NCI-H2107 treated with DMSO at 0.1 percent for 48 hours (cell line): ENCODE measurements at regions not wholly inside any gene's neighbourhood (a gene's known extent, or its start where the extent isn't known, plus 50 kb on each side); places are given as distances from the start of the nearest gene placed in this dataset.

Experiments
- DNase-seq: peaks from one replicate; lab custom pipeline; 2025; ENCODE audit not compliant: unreplicated experiment; lab: John Stamatoyannopoulos, UW

DNA sequence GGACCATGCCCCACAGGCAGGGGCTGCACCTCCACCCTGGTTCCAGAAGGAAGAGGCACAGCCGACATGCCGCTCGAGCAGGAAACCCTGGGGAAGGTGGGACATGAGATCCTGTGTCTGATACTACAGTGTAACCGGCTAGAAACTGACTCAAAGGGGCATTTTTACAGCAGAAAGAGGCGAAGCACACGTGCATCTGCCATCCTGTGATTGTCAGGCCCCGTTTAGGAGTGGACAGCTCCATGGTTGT lies 62.7 kb downstream of the SIK1 start:
- DNase-seq = no peak

DNA sequence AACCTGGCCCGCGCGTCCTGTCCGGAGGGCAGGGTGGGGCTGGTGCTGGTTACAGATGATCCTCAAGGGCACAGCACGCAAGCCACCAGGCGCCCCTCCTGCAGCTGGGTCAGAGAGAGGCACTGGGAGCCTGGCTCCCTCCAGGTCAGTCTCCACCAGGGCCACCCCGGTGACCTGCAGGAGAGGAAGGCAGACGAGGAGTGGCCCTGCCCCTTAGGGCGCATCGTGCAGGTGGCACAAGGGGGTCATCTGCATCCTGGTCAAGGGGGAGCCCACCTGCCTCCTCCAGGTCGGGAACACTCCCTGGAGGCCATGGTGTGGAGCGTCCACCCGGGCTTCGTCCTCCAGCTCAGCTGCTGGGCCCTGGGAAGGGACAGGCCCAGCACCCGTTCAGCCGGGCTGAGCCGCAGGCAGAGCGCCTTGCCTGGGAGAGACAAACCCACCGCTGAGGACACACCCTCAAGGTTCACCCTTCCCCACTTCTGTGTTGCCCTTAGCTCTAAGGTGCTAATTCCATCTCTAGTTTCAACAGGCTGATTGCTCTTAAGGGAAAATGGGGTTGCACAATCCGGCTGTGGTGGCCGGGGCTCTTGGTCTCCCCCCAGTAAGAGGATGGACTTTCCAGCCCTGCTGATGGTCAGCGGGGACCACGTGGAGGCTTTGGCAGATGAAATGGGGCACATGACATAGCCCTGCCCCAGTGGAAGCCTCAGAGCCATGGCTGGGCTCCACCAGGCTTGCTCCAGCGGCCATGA lies 63.2 kb downstream of the SIK1 start:
- DNase-seq = no peak

DNA sequence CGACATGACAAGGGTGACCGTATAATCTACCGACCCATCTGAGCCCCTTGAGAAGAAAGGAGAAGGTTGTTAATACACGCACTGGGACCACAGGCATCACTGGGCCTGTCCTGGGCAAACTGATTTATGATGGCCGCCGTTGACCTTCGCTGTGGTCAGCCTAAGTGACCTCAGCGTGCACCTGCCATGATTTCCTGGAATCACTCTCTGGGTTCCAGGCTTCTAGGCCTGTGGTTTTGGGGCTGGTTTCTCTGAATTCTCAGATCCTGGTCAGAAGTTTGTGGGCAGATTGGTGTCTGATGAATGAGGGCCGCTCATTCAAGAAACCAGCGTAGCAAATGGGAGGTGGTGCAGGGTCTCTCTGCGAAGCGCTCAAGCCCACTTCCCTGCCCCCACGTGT lies 64.0 kb downstream of the SIK1 start:
- no peak for DNase-seq

DNA sequence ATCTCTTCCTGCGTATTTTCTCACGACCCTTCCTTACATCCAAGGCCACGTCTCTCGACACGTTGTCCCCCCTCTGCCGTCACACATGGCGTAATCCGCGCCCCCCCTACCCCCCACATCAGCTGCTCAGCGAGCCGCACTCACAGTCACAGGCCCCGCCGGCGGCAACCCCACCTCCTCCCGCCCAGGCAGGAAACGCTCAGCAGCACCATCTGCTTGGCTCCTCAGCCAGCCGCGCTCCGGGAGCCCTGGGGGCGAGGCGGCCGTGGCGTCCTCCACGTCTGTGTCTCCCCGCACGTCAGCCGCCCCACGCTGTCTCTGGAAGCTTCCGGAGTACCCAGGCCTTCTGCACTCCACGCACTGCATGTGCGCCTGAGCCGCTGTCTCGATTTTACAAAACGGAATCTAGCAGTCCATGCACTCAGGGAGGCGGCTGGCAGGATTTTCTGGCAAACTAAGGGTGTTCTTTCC lies 64.6 kb downstream of the SIK1 start:
- no peak for DNase-seq

DNA sequence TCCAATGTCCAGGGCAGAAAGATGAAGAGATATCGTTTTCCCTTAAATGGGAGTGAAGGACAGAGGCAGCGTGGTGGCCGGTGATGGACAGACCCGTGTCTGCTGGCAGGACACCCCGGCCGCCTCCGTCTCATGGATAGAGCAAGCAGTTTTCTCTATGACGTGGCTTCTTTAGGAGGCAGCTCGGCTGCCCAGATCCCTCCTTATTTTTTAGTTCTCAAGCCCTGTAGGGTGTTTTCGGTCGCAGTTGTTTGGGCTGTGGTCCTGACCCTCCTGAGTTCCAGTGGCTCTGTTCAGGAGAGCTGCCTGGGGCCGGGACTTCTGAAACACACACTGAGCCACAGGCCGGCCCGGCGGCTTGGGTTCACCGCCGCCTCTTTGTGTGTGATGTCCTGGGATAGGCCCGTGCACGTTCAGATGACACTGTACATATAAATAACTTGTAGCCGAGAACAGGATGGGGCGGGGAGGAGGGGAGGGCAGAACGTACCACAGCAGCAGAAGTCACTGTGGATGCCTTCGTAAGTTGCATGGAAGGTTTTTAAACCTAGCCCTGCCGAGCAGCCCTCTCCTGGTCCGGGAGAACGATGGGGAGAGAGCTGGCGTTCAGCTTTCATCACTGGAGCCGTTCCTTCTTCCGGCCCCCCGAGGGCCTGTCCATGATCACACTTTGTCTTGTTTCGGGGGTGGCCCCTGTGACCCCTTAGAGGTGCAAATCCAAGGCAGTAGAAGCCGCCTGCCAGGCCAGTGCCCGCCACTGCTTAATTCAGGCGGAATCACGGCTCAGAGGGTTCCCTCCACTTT lies 65.2 kb downstream of the SIK1 start:
- DNase-seq = no peak

DNA sequence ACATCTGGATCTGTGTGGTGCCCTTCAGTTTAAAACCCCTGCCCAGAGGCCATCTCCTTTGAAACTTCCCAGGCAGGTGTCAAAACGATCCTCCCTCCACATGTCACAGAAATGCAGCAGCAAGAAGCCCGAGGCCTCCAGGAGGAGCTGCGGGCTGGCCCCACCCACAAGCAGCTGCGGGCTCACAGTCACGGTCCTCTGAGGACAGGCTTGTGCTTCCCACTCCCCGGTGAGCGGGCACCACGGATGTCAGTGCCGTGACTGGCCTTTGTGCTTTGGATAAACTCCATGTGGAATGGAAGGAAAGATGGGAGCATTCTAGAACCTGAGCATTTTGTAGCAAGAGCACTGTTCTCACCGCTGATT lies 65.8 kb downstream of the SIK1 start:
- DNase-seq = no peak

DNA sequence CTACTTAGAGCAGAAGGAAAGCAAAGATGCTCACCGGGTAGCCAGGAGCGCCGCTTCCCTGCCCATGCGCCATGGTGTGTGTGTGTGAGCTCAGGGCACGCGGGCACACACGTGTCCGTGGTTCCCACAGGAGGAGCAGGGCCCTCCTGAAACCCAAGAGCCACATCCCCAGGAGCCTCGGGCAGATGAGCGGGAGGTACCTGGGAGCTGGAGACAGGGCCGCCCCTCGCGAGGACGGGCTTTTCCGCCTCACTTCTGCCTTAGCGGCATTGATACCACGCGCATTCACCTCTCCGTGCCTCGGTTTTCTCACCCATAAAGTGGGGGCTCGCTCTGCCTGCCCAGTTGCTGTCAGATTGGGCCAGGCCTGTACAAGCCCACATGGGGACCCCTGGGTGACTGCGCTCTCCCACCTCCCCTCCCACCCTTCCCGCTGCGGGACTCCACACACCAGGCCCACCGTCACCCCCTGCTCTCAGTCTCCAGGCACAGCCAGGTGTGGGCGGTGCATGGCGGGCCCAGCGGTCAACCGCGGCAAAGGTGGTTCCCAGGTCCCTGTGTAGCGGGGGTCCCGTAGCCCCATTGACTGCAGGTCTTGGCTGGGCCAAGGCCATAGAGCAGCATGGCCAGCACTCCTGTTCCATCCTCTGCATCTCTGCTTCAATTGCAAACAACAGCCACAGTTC lies 66.3 kb downstream of the SIK1 start:
- no peak for DNase-seq

DNA sequence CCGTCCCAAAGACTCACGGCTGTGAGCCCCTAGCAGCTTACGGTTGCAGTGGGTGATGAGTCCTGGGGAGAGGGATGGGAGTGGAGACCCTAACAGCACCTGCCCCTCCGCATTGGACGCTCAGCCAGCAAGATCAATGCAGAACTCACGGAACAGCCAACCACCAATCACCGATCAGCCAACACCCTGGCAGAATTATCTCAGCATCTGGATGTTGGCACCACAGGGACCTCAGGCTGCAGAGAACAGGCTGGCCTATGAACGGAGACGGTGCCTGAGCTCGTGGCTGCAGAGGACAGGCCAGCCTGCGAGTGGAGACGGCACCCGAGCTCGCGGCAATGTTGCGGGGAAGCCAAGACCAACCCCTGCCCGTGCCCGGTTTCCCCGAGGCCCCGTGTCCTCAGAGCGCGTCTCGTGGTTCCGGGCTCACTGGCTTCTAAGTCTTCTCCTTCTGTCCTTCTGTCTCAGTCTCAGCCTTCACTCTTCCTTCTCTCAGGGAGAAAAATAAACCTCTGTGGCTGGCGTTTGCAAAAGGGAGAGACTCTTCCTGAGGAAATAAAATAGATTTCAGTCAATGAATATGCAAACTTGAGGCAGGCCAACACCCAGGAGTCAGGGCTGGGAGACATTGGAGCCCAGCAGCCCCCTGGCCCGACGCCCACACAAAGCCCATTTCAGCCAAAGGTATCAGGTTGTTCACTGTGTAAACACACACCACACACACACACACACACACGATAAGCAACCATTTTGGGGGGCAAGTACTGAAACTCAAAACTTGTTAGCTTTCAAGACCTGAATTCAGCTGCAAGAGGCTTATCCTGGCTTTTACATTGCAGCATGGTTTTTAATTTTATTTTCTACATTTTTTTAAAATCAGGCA lies 67.8 kb downstream of the SIK1 start:
- DNase-seq = no peak

DNA sequence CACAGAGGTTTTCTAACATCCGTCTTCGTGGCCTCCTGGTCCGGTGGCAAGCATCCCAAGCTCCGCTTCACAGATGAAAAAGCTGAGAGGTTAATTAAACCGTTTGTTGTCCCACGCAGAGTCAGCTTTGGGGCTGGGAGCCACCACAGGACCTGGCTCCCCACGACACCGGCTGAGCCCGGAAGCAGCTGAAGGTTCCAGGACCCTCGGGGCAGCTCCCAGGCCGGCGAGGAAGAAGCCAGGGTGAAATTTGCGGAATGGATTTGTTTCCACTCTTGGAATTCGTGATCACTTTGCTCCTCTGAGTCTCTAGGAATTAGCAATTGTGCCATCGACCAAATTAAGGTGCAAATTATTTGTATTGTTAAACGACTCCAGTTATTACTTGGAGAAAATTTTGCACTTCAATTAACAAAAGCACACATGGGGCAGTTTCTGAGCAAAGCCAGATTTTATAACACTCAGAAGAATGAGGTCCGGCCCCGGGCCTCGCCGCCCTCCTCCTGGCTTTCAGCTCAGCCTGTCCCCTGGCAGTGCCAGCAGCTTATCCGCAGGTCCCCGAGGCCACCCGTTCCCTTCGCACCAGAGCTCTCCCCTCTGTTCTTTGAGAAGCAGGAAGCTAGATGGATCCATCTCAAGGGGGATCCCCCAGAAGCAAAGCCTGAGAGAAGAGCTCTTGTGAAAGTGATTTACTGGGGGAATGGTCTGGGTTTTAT lies 69.1 kb downstream of the SIK1 start:
- DNase-seq = no peak

DNA sequence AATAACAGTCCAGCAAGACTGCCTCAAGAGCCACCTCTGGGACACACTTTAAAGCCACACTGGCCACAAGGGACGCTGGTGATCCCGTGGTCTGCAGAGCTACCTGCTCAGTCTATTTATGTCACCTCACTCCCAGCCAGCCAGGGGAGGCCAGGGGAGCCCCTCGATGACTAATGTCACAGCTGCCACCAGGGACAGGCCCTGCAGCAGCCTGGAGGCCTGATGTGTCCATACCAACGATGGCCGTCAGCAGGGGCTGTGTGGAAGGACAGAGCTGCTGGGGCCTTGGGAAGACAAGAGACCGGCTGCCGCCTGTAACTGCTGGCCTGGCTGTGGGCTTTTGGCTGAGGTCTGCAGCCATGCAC lies 71.0 kb downstream of the SIK1 start:
- DNase-seq = peak; percentile 53

DNA sequence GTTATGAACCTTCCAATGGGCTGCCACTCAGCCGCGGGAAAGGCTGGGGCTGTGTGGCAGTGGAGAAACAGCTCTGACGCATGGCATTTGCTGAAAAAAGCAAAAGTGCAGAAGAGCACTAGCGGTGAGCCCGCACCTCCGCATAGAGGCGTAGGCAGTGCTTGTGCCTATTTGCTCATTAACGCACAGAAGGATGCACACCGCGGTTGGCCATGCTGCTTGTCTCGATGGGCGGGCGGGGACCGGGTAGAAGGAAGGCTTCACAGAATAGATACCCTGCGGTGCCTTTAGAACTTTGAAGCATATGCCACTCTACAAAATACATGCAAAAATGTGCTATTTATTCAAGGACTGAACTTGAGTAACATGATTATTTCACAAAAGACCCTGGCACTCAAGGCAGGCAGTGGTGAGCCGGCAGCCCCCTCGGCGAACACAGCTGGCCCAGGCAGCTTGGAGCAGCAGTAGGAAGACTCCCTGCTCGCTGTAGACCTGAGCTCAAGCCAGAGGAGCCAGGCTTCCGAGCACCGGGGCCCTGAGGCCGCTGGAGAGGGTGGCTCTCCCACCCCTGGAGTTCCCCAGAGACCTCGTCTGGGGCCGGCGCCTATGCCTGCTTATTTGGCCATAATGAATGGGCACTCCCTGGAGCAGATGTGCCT lies 71.5 kb downstream of the SIK1 start:
- DNase-seq = peak; percentile 37

DNA sequence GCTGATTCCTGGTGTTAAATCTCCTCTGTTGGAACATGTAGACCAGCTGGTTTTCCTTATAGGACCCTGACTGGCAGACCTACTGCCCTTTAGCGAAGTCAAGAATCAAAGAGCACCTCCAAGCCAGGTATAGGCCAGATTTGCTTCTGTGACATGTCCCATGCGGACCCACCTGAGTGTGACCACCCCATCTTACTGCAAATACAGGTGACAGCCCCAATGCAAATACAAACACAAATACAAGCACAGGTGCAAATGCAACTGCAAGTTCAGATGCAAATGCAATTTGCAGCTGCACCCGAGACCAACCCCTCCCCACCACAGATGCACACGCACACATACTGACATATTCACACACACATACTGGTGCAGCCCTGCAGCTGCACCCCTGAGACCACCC lies 72.3 kb downstream of the SIK1 start:
- DNase-seq = no peak

DNA sequence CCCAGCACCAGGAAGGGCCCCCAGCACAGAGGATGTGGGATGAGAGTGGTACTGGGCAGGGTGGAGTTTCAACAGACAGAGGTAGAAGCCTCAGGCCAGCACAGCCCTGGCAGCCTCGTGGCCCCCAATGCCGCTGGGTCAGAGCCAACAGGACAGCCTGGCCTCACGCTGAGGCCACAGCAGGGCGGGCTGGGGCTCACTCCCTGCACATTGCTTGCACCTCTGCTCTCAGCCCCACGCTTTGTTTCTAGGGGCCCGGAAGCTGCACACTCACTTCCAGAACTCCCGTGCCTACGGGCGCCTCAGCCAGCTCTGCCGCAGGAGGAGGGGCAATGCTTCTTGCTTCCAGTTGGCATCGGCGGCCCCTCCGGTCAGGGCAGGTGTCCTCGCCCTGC lies 72.9 kb downstream of the SIK1 start:
- DNase-seq = no peak

DNA sequence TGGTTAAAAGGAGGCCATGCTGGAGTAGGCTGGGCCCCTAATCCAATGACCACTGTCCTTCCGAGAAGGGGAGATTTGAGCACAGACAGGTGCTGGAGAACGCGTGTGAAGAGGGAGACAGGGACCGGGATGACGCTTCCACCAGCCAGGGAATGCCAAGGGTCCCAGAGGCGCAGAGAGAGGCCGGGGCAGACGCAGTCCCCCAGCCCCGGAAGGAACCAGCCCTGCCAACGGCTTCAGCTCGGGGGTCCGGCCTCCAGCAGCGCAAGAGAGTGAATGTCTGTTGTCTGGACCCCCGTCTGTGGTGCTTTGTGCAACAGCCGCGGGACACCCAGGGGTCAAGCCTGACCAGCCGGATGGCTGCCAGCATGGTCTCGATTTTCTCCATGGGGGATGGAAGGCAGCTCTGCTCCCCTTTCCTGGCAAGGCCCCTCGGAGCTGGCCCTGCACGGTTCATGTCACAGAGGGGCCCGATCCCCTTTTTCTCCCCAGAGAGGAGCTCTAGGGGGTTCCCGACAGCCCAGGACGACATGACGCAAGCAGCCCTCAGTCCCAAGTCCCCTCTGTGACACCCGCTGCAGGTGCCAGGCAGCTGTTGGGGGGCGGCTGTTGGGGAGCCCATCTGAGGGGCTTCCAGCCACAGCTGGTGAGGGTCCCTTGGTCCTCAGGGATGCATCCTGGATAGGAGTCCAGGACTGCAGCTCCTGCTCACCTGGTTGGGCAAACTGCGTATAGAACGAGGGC lies 73.5 kb downstream of the SIK1 start:
- DNase-seq = no peak

DNA sequence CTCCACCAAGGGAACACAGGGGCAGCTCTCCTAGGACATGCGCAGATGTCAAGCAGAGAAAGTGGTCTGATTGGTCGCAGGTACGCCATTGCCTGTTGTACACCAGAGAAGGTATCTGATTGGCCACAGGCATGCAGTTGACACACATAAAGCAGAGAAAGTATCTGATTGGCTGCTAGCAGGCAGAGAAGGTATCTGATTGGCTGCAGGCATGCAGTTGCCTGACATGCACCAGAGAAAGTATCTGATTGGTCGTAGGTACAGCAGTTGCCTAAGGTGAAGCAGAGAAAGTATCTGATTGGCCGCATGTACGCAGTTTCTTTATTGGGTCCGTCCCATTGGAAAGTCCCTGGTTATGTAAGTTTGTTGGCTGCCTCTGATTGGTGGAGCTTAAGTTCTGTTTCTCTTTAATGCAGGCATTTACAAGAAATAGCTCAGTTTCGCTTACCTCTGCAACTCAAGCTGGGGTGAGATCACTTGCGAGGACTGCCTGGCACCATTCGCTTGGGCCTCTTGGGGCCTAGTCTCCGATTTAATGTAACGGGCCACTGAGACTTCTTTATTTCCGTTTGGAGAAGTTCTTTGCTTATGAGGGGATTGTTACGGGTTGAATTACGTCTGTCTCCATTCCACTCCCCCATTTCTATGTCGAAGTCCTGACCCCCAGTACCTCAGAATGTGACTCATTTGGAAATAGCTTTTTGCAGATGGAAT lies 74.2 kb downstream of the SIK1 start:
- no peak for DNase-seq

DNA sequence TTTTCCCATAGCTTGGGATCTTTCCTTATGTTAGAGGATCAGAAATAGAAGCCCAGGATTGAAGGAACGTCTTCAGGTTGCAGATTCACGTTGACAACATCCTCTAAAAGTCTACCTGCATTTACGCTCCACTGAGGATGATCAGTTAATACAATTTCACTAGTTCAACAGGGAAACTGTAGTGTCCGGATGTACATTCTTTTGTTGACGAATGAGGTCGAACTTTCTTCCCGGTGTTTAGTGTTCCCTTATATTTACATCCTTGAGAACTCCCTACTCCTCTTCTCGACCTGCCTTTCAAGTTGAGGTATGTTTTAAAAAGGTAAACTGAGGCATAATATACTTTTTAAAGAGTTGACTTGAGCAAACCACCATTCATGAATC lies 74.8 kb downstream of the SIK1 start:
- DNase-seq = no peak

DNA sequence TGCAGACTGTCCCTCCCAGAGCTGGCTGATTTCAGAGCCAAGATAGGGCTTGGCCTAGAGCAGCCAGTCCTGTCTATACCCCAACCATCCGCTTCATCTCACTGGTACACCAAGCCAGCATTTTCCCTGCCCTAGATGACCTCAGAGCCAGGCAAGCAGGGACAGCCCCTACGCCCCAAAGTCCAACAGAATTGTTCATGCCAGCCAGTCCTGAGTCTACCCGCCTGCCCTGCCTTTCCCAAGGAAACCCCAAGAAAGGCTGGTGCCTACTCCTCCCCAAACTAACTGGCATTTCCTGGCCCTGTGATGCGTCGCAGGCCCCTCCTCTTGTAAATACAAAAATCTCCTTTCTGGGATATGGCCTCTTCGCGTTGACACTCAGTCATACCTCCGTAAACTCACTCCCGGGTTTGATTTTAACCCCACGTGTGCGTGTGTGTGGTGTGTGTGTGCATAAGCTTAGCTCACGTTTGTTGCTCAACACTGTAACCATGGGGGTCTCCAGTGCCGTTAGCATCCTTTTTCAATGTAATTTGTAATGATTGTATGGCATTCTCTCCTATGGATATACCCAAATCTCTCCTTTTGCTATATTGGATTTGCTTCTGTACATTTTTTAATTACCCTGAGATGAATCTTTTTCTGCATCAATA lies 75.3 kb downstream of the SIK1 start:
- DNase-seq = no peak

DNA sequence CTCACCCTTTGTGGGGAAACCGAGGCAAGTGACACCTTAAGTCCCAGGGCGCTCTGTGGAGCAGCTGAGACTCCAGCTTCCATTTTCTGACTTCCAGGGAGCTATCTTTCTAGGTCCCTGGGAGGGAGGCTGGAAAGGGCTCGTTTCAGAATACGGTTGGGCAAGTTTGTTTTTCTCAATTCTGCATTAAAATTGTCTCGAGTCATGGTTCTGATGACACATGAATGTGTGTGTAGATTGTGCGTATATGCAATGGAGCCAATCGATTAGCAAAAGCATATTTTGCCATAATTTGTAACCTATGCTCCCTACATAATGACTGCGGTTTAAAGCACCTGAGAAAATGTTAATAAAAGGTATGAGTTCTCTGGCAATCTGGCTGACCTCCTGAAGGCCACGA lies 77.3 kb downstream of the SIK1 start:
- no peak for DNase-seq
